ENCODE measurements at regions not wholly inside any gene's neighbourhood (a gene's known extent, or its start where the extent isn't known, plus 50 kb on each side); places are given as distances from the start of the nearest gene placed in this dataset.

GRCh38 chr9:105091004-105091640 lies 153.3 kb upstream of the SLC44A1 start:
- no peak overlapping the region for H3K4me3 ChIP-seq (ENCODE audit: low read depth, low read length)
- no peak for TF ChIP-seq CTCF (IDR thresholded peaks at IDR 0.05; ENCODE audit: control insufficient read depth, extremely low read depth, insufficient read depth)
- no peak for DNase-seq (ENCODE audit: low read depth)

GRCh38 chr9:105093685-105094084 lies 150.8 kb upstream of the SLC44A1 start:
- H3K4me3 ChIP-seq (ENCODE audit: low read depth, low read length), result no peak overlapping the region
- DNase-seq (ENCODE audit: low read depth), result no peak
- no peak for TF ChIP-seq CTCF (IDR thresholded peaks at IDR 0.05; ENCODE audit: control insufficient read depth, extremely low read depth, insufficient read depth)

- no peak for DNase-seq (ENCODE audit: low read depth)
- TF ChIP-seq CTCF (IDR thresholded peaks at IDR 0.05; ENCODE audit: control insufficient read depth, extremely low read depth, insufficient read depth), result no peak
Measured at GRCh38 chr9:105098370-105098769, 146.1 kb upstream of the SLC44A1 start.

GRCh38 chr9:105103776-105104175 lies 140.7 kb upstream of the SLC44A1 start:
- TF ChIP-seq CTCF (IDR thresholded peaks at IDR 0.05; ENCODE audit: control insufficient read depth, extremely low read depth, insufficient read depth), result no peak
- H3K4me3 ChIP-seq (ENCODE audit: low read depth, low read length), result no peak overlapping the region
- no peak for DNase-seq (ENCODE audit: low read depth)

More at GRCh38 chr9:105098370-105098769, 146.1 kb upstream of the SLC44A1 start:
- no peak overlapping the region for H3K4me3 ChIP-seq (ENCODE audit: low read depth, low read length)

- DNase-seq (ENCODE audit: low read depth), result no peak
- TF ChIP-seq CTCF (IDR thresholded peaks at IDR 0.05; ENCODE audit: control insufficient read depth, extremely low read depth, insufficient read depth), result no peak
- H3K4me3 ChIP-seq (ENCODE audit: low read depth, low read length), result no peak overlapping the region
Measured at GRCh38 chr9:105114318-105114717, 130.1 kb upstream of the SLC44A1 start.

- no peak for DNase-seq (ENCODE audit: low read depth)
- TF ChIP-seq CTCF (IDR thresholded peaks at IDR 0.05; ENCODE audit: control insufficient read depth, extremely low read depth, insufficient read depth), result no peak
- no peak overlapping the region for H3K4me3 ChIP-seq (ENCODE audit: low read depth, low read length)
Measured at GRCh38 chr9:105114964-105115728, 129.3 kb upstream of the SLC44A1 start.

All from LNCaP clone FGC (cell line).